Trophoblast cell (in vitro differentiated cells and primary cell): ENCODE measurements at regions not wholly inside any gene's neighbourhood (a gene's known extent, or its start where the extent isn't known, plus 50 kb on each side); places are given as distances from the start of the nearest gene placed in this dataset.

Experiments
- DNase-seq, 2 donors: peaks; one replicate each; pipeline ENCODE4 v3.0.0-alpha.2; 2016
- H2AFZ ChIP-seq: 2 replicates; pipeline ENCODE4 v1.6.1; 2013; ENCODE audit warnings: low read length, moderate library complexity, mild to moderate bottlenecking; ENCODE audit not compliant: insufficient read depth, poor library complexity
- H2AK5ac ChIP-seq: 2 replicates; pipeline ENCODE4 v1.6.1; 2013; ENCODE audit warnings: mild to moderate bottlenecking, low read length
- H2BK120ac ChIP-seq: 2 replicates; pipeline ENCODE4 v1.6.1; 2013; ENCODE audit warnings: low read length, mild to moderate bottlenecking, moderate library complexity; ENCODE audit not compliant: insufficient read depth, poor library complexity
- H2BK12ac ChIP-seq: 2 replicates; pipeline ENCODE4 v1.6.1; 2013; ENCODE audit warnings: mild to moderate bottlenecking, low read length, moderate library complexity
- H2BK5ac ChIP-seq: 2 replicates; pipeline ENCODE4 v1.6.1; 2013; ENCODE audit warnings: low read length, low read depth, moderate library complexity, mild to moderate bottlenecking; ENCODE audit not compliant: poor library complexity
- H3K14ac ChIP-seq: 2 replicates; pipeline ENCODE4 v1.6.1; 2013; ENCODE audit warnings: mild to moderate bottlenecking, low read length
- H3K18ac ChIP-seq: 2 replicates; pipeline ENCODE4 v1.6.1; 2013; ENCODE audit warnings: mild to moderate bottlenecking, low read length
- H3K23ac ChIP-seq: 2 replicates; pipeline ENCODE4 v1.6.1; 2013; ENCODE audit warnings: low read length
- H3K27ac ChIP-seq: 2 replicates; pipeline ENCODE4 v1.5.1; 2013; ENCODE audit warnings: low read depth, mild to moderate bottlenecking, inconsistent platforms, low read length, moderate library complexity
- H3K27me3 ChIP-seq: 2 replicates; pipeline ENCODE4 v1.6.1; 2013; ENCODE audit warnings: inconsistent platforms, mild to moderate bottlenecking, low read length, moderate library complexity; ENCODE audit not compliant: insufficient read depth
- H3K36me3 ChIP-seq, 2 experiments: 1 replicate in 1 of 2; 2 replicates in 1 of 2; pipeline ENCODE4 v1.6.1; 2013; ENCODE audit warnings: low read length in 2 of 2, mild to moderate bottlenecking in 2 of 2, moderate library complexity in 1 of 2; ENCODE audit not compliant: insufficient read depth in 2 of 2, control insufficient read depth in 1 of 2
- H3K4ac ChIP-seq: 2 replicates; pipeline ENCODE4 v1.6.1; 2013; ENCODE audit warnings: low read depth, mild to moderate bottlenecking, low read length, moderate library complexity
- H3K4me1 ChIP-seq, 2 experiments: 1 replicate in 1 of 2; 2 replicates in 1 of 2; pipeline ENCODE4 v1.6.1; 2013; ENCODE audit warnings: low read length in 2 of 2, mild to moderate bottlenecking in 2 of 2, moderate library complexity in 1 of 2; ENCODE audit not compliant: insufficient read depth in 2 of 2, control insufficient read depth in 1 of 2
- H3K4me2 ChIP-seq: 2 replicates; pipeline ENCODE4 v1.6.1; 2013; ENCODE audit warnings: inconsistent platforms, mild to moderate bottlenecking, low read length, moderate library complexity
- H3K4me3 ChIP-seq: 2 replicates; pipeline ENCODE4 v1.5.1; 2013; ENCODE audit warnings: mild to moderate bottlenecking, low read depth, low read length, inconsistent platforms
- H3K79me1 ChIP-seq: one replicate; pipeline ENCODE4 v1.6.1; 2013; ENCODE audit warnings: low read length
- H3K79me2 ChIP-seq: 2 replicates; pipeline ENCODE4 v1.6.1; 2013; ENCODE audit warnings: low read length, mild to moderate bottlenecking; ENCODE audit not compliant: control insufficient read depth, insufficient read depth, poor library complexity
- H3K9ac ChIP-seq: 2 replicates; pipeline ENCODE4 v1.6.1; 2013; ENCODE audit warnings: mild to moderate bottlenecking, low read length
- H3K9me3 ChIP-seq: 2 replicates; pipeline ENCODE4 v1.6.1; 2013; ENCODE audit warnings: low read depth, mild to moderate bottlenecking, control low read depth, inconsistent platforms, low read length; ENCODE audit not compliant: insufficient read depth
- H4K12ac ChIP-seq: 2 replicates; pipeline ENCODE4 v1.6.1; 2013; ENCODE audit warnings: low read depth, mild to moderate bottlenecking, low read length, moderate library complexity
- H4K8ac ChIP-seq: 2 replicates; pipeline ENCODE4 v1.6.1; 2013; ENCODE audit warnings: low read depth, mild to moderate bottlenecking, low read length, moderate library complexity
- H4K91ac ChIP-seq: one replicate; pipeline ENCODE4 v1.6.1; 2013; ENCODE audit warnings: low read depth, mild to moderate bottlenecking, low read length, moderate library complexity
- WGBS: extraction: QIAGEN DNeasy Blood & Tissue Kit; methylation state at CpG from one replicate; pipeline ENCODE4 v1.1.7; 2013; ENCODE audit warnings: missing lambda C conversion rate; ENCODE audit not compliant: insufficient read length, insufficient coverage; ENCODE audit errors: extremely low coverage; 5-methylcytosine and 5-hydroxymethylcytosine counted together

DNA sequence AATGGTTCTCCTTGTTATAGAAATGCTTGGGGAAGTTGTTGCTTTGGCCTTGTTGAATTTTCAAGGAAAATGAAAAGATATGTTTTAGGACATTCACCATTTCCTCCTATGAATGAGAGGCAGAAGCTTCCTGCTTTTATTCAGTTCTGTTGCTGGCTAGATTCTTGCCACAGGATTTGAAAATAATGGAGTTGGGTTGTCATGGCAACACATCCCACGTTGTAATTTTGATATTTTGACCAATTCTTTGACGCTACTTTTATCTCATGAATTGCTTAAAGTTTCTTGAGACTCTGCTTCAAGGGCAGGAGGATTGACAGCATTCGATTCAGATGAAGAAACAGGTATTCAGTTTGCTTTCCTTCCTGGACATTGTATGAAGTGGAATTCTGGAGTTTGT, 331.5 kb downstream of the PRDM2 start:
- Histone ChIP-seq H2BK5ac (no peak overlapping the region), H3K36me3 (no peaks in the 10 kb centered on the region), H3K4me1 (no peaks in the 10 kb centered on the region), H3K4me2 (no peak overlapping the region), H3K27me3 (no peaks in the 10 kb centered on the region), H2BK12ac (no peak overlapping the region), H3K9me3 (peaks cover 6% of the 10 kb centered on the region), H4K8ac (no peak overlapping the region), H3K4me3 (no peak overlapping the region), H3K79me2 (no peaks in the 10 kb centered on the region), H3K23ac (no peak overlapping the region), H2BK120ac (no peak overlapping the region), H3K14ac (no peak overlapping the region), H2AFZ (no peak overlapping the region), H2AK5ac (no peak overlapping the region), H4K91ac (no peak overlapping the region), H3K18ac (no peak overlapping the region), H3K4ac (no peak overlapping the region), H3K27ac (no peak overlapping the region), H3K9ac (no peak overlapping the region), H3K79me1 (no peaks in the 10 kb centered on the region), H4K12ac (no peak overlapping the region)
- no CpG with 5 or more reads among the region's 3 CpGs for WGBS
- DNase-seq, result no peak

DNA sequence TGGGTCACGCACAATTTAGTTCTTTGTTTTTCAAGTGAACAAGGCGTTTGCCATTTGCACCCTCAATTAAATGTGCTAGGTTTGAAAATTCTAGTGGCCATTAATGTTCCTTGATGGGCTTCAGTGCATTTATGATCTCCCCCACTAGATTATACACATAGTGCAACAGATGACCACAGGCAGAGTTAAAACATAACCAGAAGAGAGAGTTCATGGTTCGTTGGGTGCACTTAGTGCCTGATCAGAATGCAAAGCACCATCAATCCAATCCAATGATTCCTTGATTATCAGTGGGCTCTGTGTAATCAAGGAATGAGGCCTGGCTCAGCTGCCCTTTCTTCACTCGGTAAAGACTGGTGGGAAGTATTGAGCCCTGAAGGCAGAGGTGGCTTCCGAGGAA, 334.5 kb downstream of the PRDM2 start:
- no CpG with 5 or more reads among the region's 5 CpGs for whole genome bisulfite sequencing
- H3K18ac ChIP-seq, result no peak overlapping the region
- H3K27me3 ChIP-seq, result no peaks in the 10 kb centered on the region
- no peak overlapping the region for H3K23ac ChIP-seq
- H4K8ac ChIP-seq, result no peak overlapping the region
- H2BK120ac ChIP-seq, result no peak overlapping the region
- no peak overlapping the region for H3K4me3 ChIP-seq
- H3K9me3 ChIP-seq, result peaks cover 6% of the 10 kb centered on the region
- H3K27ac ChIP-seq, result no peak overlapping the region
- no peak overlapping the region for H3K4me2 ChIP-seq
- no peak overlapping the region for H4K91ac ChIP-seq
- no peaks in the 10 kb centered on the region for H3K79me1 ChIP-seq
- no peak overlapping the region for H2AFZ ChIP-seq
- H3K14ac ChIP-seq, result no peak overlapping the region
- no peak overlapping the region for H4K12ac ChIP-seq
- no peak overlapping the region for H3K4ac ChIP-seq
- no peaks in the 10 kb centered on the region for H3K79me2 ChIP-seq
- H3K4me1 ChIP-seq, result no peaks in the 10 kb centered on the region
- H2AK5ac ChIP-seq, result no peak overlapping the region
- no peak overlapping the region for H2BK12ac ChIP-seq
- no peaks in the 10 kb centered on the region for H3K36me3 ChIP-seq
- H3K9ac ChIP-seq, result no peak overlapping the region
- H2BK5ac ChIP-seq, result no peak overlapping the region
- no peak for DNase-seq

DNA sequence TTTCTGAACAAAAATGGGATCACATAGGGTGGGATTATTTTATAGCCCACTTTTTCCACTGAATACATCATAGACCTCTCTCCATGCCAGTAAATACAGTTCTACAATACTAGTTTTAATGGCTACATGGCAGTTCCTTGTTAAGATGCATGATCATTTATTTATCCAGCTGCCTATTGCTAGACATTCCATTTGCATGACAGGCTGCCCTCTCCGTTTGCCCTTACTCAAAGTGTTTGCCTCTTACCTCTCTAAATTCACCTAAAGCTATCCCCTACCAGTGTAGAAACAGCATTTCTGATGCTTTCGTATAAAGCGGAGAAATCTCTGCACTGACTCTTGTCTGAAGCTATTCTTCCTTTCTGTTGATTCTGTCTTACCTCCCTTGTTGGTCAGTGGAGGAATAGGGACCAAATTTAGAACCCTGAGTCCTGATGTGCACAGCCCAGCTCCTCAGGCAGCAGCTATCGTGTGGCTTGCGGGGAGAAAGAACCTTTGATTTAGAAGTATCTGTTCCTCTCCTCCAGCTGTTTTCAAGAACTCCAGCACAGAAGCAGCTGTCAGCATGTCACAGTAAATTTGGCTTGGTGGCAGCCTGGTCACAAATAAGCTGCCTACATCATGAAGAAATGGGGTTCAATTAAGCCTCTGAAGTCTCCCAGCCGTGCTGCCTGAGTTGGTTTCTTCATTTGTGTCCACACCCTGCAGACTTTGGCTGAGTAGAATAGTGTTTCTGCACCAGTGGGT, 337.3 kb downstream of the PRDM2 start:
- Histone ChIP-seq H3K4ac (no peak overlapping the region), H4K12ac (no peak overlapping the region), H3K4me2 (no peak overlapping the region), H2BK5ac (no peak overlapping the region), H3K36me3 (no peaks in the 10 kb centered on the region), H3K9me3 (peaks cover 6% of the 10 kb centered on the region), H3K27ac (no peak overlapping the region), H2AFZ (no peak overlapping the region), H3K4me3 (no peak overlapping the region), H3K79me2 (no peaks in the 10 kb centered on the region), H3K9ac (no peak overlapping the region), H3K18ac (no peak overlapping the region), H3K14ac (no peak overlapping the region), H3K27me3 (no peaks in the 10 kb centered on the region), H2AK5ac (no peak overlapping the region), H4K91ac (no peak overlapping the region), H3K4me1 (no peaks in the 10 kb centered on the region), H2BK12ac (no peak overlapping the region), H2BK120ac (no peak overlapping the region), H3K23ac (no peak overlapping the region), H3K79me1 (no peaks in the 10 kb centered on the region), H4K8ac (no peak overlapping the region)
- DNase-seq, result peak in 1 of 2 donors; percentile 40
- no CpG with 5 or more reads among the region's 6 CpGs for WGBS

DNA sequence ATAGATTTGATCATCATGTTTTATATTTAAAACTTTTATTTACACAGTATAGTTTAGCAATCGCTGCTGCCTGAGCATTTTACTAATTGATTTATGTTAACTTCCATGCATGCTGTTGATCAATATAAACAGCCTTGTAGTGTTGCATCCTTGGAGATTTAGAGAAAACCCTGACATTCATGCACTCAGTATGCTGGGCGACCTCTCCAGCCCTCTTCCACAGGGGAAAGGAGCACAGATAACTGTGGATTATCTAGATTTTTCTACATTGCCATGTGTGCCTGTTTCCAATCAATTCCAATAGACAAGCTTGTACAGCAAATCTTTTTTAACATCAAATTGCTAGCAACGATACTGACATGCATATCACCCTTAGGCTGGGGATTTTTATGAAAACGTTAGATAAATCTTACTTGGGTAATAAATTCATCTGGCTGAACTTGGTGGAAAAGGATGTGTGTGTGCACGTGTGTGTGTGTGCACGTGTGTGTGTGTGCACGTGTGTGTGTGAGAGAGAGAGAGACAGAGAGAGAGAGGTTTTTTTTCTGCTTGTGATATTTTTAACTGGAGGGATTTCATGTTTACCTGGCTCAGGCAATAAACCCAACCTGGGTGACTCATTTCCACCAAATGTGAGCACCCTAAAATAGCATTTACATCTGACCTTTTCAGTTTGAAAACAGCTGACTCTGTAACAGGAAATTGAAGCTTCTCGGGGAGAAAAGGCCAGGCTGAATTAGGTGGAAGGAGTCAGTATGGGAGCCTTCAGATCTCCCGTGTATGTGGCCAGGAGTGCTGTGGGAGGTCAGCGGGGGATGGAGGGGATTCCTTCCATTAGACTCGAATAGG, 339.8 kb downstream of the PRDM2 start:
- Histone ChIP-seq H2BK5ac (no peak overlapping the region), H3K27ac (no peak overlapping the region), H3K9ac (no peak overlapping the region), H3K27me3 (no peaks in the 10 kb centered on the region), H2BK120ac (no peak overlapping the region), H3K4me2 (no peak overlapping the region), H2AFZ (no peak overlapping the region), H3K14ac (no peak overlapping the region), H3K79me1 (no peaks in the 10 kb centered on the region), H3K4ac (no peak overlapping the region), H2BK12ac (no peak overlapping the region), H3K79me2 (no peaks in the 10 kb centered on the region), H4K91ac (no peak overlapping the region), H3K36me3 (no peaks in the 10 kb centered on the region), H3K9me3 (no peaks in the 10 kb centered on the region), H4K8ac (no peak overlapping the region), H4K12ac (no peak overlapping the region), H3K23ac (no peak overlapping the region), H2AK5ac (no peak overlapping the region), H3K18ac (no peak overlapping the region), H3K4me1 (no peaks in the 10 kb centered on the region), H3K4me3 (no peak overlapping the region)
- WGBS, result no CpG with 5 or more reads among the region's 11 CpGs
- DNase-seq, result no peak
